Thymus (tissue), 11 donors: ENCODE measurements at regions not wholly inside any gene's neighbourhood (a gene's known extent, or its start where the extent isn't known, plus 50 kb on each side); places are given as distances from the start of the nearest gene placed in this dataset.
"Not testable (repeated sequence)": the region's sequence is repeated elsewhere in the genome, so short reads cannot be mapped to it uniquely, and the experiment has no call there.

ENCODE experiments used
- DNase-seq, 9 donors: peaks; one replicate each; pipeline ENCODE4 v3.0.0-alpha.2; 2013; ENCODE audit warnings: low spot score in 9 of 9, low read depth in 6 of 9, missing footprints in 1 of 9
- H3K27ac ChIP-seq, 2 donors: one replicate each; pipeline ENCODE4 v1.5.1; 2013; ENCODE audit warnings: control low read depth in 1 of 2, low read depth in 1 of 2, low read length in 1 of 2, mild to moderate bottlenecking in 1 of 2, moderate library complexity in 1 of 2
- H3K27me3 ChIP-seq, 2 donors: one replicate each; pipeline ENCODE4 v1.5.1; 2013; ENCODE audit warnings: low read length in 1 of 2; ENCODE audit not compliant: control insufficient read depth in 2 of 2, insufficient read depth in 1 of 2
- H3K36me3 ChIP-seq, 2 donors: one replicate each; pipeline ENCODE4 v1.5.1; 2013; ENCODE audit warnings: low read length in 1 of 2, mild to moderate bottlenecking in 1 of 2, moderate library complexity in 1 of 2; ENCODE audit not compliant: control insufficient read depth in 2 of 2, insufficient read depth in 2 of 2
- H3K4me1 ChIP-seq, 2 donors: one replicate each; pipeline ENCODE4 v1.5.1; 2013; ENCODE audit warnings: low read length in 2 of 2; ENCODE audit not compliant: control insufficient read depth in 2 of 2, insufficient read depth in 2 of 2
- H3K4me3 ChIP-seq, 2 donors: one replicate each; pipeline ENCODE4 v1.5.1; 2013; ENCODE audit warnings: low read length in 2 of 2, control low read depth in 1 of 2, mild to moderate bottlenecking in 1 of 2
- H3K9me3 ChIP-seq, 2 donors: one replicate each; pipeline ENCODE4 v1.5.1; 2013; ENCODE audit warnings: low read length in 1 of 2, mild to moderate bottlenecking in 1 of 2; ENCODE audit not compliant: control insufficient read depth in 2 of 2, insufficient read depth in 1 of 2
- WGBS: extraction: QIAGEN DNeasy Blood & Tissue Kit; methylation state at CpG from one replicate; pipeline ENCODE4 v1.1.7; 2013; 5-methylcytosine and 5-hydroxymethylcytosine counted together
- donor health status: healthy.

DNA sequence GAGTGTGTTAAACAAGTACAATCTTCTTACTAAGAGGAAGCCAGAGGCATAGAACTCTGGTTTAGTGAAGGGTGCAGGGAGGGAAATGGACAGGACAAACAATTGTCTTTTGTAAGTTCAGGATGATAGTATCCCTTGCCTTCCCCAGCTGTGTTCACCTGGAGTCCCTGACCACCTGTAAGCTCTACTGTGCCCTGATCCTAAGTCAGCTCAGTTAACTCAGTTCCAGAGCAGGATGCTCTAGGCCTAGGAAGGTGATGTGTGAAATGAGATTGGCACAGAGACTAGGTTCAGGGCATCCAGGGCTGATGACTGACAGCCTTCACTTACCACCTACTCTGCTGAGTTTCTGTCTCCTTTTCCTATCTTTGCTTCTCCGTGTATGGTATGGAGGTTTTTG, 333.0 kb downstream of the SUCLG1 start:
- 98% methylated on average over 1 of the region's 1 CpG for WGBS
- no peaks in the 10 kb centered on the region for H3K9me3 ChIP-seq
- no peaks in the 10 kb centered on the region for H3K4me1 ChIP-seq
- no peak overlapping the region for H3K27ac ChIP-seq
- no peaks in the 10 kb centered on the region for H3K36me3 ChIP-seq
- H3K4me3 ChIP-seq: no peak overlapping the region
- no peaks in the 10 kb centered on the region for H3K27me3 ChIP-seq
- no peak for DNase-seq

DNA sequence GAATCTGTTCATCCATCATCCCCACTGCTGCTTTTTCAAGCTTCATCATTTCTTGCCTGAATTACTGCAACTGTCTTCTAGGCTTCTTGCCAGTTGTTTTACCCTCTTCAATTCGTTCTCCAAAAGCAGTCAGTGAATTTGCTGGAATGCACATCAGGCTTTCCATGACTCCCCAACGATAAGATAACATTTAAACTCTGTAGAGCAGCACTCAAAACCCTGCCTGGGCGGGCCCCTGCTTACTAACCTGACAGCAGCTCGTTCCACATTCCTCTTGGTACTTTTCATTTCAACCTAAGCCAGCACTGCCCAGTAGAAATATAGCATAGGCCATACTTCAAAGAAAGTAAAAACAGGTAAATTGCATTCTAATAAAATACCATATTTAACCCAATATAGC, 342.9 kb downstream of the SUCLG1 start:
- Histone ChIP-seq H3K9me3 (no peaks in the 10 kb centered on the region), H3K27me3 (no peaks in the 10 kb centered on the region), H3K4me1 (no peaks in the 10 kb centered on the region), H3K36me3 (no peaks in the 10 kb centered on the region), H3K4me3 (no peak overlapping the region), H3K27ac (no peak overlapping the region)
- no peak for DNase-seq
- WGBS: 78% methylated on average over 4 of the region's 4 CpGs

DNA sequence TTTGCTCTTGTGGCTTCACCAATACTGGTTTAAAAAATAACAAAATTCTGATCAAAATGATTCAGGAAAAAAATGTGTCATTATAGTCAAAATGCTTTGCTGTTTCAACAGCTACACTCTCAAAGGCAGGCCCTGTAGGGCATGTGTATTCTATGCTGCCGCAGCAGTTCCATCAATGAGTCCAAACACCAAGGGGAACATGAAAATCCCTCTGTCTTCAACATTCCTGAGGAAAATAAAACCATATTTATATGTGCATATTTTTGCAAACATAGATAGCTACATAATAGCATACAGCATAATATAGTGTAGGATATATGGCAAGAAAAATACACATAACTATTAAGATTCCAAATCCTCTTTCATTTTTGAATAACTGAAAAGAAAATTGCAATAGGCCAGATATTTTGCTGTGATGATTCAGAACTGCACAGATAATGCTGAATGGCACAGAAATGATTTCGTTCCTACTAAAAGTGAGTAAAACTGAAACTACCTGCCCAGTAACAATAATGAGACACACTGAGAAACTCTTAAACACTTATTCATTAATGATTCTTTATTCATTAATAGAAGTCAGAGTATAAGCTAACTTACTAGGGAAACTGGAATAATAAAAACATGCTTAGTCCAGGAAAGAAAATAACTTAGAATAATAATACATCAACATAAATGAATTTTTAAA, 343.8 kb downstream of the SUCLG1 start:
- no peaks in the 10 kb centered on the region for H3K9me3 ChIP-seq
- no peak overlapping the region for H3K4me3 ChIP-seq
- H3K27ac ChIP-seq: no peak overlapping the region
- no peaks in the 10 kb centered on the region for H3K27me3 ChIP-seq
- 75% methylated on average over 2 of the region's 2 CpGs for WGBS
- no peak for DNase-seq
- no peaks in the 10 kb centered on the region for H3K36me3 ChIP-seq
- H3K4me1 ChIP-seq: no peaks in the 10 kb centered on the region

DNA sequence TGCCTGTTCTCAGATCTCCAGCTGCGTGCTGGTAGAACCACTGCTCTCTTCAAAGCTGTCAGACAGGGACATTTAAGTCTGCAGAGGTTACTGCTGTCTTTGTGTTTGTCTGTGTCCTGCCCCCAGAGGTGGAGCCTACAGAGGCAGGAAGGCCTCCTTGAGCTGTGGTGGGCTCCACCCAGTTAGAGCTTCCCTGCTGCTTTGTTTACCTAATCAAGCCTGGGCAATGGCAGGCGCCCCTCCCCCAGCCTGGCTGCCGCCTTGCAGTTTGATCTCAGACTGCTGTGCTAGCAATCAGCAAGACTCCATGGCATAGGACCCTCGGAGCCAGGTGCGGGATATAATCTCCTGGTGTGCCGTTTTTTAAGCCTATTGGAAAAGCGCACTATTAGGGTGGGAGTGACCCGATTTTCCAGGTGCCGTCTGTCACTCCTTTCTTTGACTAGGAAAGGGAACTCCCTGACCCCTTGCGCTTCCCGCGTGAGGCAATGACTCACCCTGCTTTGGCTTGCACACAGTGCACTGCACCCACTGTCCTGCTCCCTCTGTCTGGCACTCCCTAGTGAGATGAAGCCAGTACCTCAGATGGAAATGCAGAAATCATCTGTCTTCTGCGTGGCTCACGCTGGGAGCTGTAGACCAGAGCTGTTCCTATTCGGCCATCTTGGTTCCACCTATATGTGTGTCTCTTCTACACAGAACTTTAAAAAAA, 355.1 kb downstream of the SUCLG1 start:
- not testable (repeated sequence) for H3K9me3 ChIP-seq, H3K4me3 ChIP-seq, H3K27ac ChIP-seq, DNase-seq, H3K4me1 ChIP-seq, H3K27me3 ChIP-seq, H3K36me3 ChIP-seq
- WGBS: 95% methylated on average over 15 of the region's 15 CpGs

DNA sequence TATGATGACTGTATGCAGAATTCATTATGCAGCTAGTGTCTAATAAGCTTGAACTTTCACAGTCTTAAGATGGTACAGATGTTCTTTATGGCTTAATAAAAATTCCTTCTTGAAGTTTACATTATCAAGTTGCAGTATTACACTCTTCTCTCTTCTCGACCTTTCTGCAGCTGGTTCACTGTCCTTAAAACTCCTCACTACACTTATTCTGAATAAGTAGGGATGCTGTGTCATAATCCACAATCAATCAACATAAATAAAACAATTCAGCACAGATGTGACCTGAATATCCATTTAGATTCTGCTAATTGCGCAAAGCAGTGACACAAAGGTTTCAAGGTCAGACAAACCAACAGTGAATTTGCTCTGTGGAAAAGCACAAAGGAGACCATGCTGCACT, 356.8 kb downstream of the SUCLG1 start:
- Histone ChIP-seq H3K27ac (no peak overlapping the region), H3K36me3 (no peaks in the 10 kb centered on the region), H3K27me3 (no peaks in the 10 kb centered on the region), H3K9me3 (no peaks in the 10 kb centered on the region), H3K4me3 (no peak overlapping the region), H3K4me1 (no peaks in the 10 kb centered on the region)
- DNase-seq: no peak
- WGBS: 89% methylated on average over 2 of the region's 2 CpGs

DNA sequence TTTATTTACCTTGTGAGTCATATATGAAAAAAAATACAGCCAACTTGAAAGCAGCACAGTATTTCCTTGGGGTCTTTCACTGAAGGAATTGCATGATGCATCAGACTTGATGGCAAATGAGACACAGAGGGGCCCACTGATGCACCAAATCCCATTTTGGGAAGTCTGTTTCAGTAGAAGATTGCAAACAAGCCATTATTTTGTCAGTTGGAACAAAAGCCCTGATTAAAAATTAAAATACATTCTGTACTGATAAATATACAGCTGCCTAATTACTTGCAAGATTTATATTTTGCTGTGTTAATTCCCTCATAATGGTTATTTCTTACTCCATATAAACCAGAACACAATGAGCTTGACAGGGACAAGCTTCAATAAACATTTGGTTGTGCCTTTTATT, 370.4 kb downstream of the SUCLG1 start:
- no peak overlapping the region for H3K4me3 ChIP-seq
- no peaks in the 10 kb centered on the region for H3K27me3 ChIP-seq
- H3K4me1 ChIP-seq: no peaks in the 10 kb centered on the region
- H3K9me3 ChIP-seq: no peaks in the 10 kb centered on the region
- H3K36me3 ChIP-seq: no peaks in the 10 kb centered on the region
- no peak for DNase-seq
- H3K27ac ChIP-seq: no peak overlapping the region

DNA sequence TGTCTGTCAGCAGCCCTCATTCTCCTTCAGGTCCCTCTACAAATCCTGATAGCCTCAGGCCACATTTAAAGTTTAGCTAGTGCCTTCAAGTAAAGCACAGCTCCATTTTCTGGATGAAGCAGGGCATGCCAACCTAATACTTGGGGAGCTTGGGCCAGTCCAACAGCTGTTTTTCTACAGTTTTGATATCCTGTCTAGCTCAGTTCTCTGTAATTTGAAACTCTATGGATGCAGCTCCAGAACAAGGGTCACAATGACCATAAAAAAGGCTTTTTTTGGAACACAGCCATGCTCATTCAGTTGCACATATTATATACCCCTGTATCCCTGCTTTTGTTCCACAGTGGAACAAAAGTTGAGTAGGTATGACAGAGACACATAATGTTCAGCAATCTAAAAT, 373.5 kb downstream of the SUCLG1 start:
- H3K27ac ChIP-seq: no peak overlapping the region
- no peak overlapping the region for H3K4me3 ChIP-seq
- H3K4me1 ChIP-seq: no peaks in the 10 kb centered on the region
- no peaks in the 10 kb centered on the region for H3K36me3 ChIP-seq
- no peak for DNase-seq
- no peaks in the 10 kb centered on the region for H3K27me3 ChIP-seq
- no peaks in the 10 kb centered on the region for H3K9me3 ChIP-seq

DNA sequence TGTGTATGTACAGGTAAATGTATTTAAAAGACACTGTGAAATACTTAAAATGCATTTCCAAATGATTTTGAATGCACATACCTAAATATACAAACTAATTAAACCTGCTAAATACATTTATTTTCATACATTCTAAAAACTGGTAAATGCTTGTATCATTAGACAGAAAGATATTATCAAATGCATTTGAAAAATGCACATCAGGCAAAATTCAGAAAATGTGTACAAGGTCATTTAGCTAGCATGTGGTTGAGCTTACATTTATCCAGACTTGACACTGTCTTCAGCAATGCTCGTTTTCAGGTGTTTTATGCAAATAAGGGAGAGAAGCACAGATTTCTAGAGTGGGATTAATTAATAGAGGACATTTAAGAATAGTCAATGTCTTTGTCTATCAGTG, 374.2 kb downstream of the SUCLG1 start:
- Histone ChIP-seq H3K4me1 (no peaks in the 10 kb centered on the region), H3K9me3 (no peaks in the 10 kb centered on the region), H3K27me3 (no peaks in the 10 kb centered on the region), H3K27ac (no peak overlapping the region), H3K4me3 (no peak overlapping the region), H3K36me3 (no peaks in the 10 kb centered on the region)
- 68% methylated on average over 1 of the region's 1 CpG for WGBS
- no peak for DNase-seq

DNA sequence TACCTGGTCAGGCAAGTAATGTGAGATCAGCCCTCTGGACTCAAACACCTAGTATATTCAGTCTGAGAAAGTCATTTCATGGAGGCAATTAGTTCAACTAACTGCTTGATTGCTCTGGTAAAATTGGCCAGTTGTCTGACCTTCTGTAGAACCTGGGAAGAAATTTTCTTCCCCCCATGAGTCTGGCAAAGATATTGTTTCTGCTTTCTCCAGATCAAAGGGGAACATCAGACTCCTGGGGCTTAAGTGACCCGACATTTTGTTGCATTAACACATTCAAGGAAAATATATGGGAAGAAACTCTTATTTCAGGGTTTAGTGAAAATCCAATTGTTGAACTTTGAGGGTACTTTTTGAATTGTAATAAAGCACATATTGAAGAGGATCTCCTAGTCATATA, 375.1 kb downstream of the SUCLG1 start:
- no peak overlapping the region for H3K27ac ChIP-seq
- no peak for DNase-seq
- WGBS: 79% methylated on average over 1 of the region's 1 CpG

More for the DNA sequence above, 375.1 kb downstream of the SUCLG1 start:
- no peaks in the 10 kb centered on the region for H3K9me3 ChIP-seq
- H3K36me3 ChIP-seq: no peaks in the 10 kb centered on the region
- H3K27me3 ChIP-seq: no peaks in the 10 kb centered on the region
- no peak overlapping the region for H3K4me3 ChIP-seq
- H3K4me1 ChIP-seq: no peaks in the 10 kb centered on the region
